Glutamatergic neuron (in vitro differentiated cells): ENCODE measurements at regions not wholly inside any gene's neighbourhood (a gene's known extent, or its start where the extent isn't known, plus 50 kb on each side); places are given as distances from the start of the nearest gene placed in this dataset.
"Not testable (repeated sequence)": the region's sequence is repeated elsewhere in the genome, so short reads cannot be mapped to it uniquely, and the experiment has no call there.

Experiments used
- DNase-seq: peaks from one replicate; pipeline ENCODE4 v3.0.0; 2022
- H3K27ac Mint-ChIP-seq: one replicate; pipeline ENCODE4 v1.8.0; 2020; ENCODE audit warnings: mild to moderate bottlenecking, mixed read lengths, inconsistent platforms; ENCODE audit not compliant: unreplicated experiment
- H3K27me3 Mint-ChIP-seq: one replicate; pipeline ENCODE4 v1.8.0; 2020; ENCODE audit warnings: mild to moderate bottlenecking, moderate library complexity, mixed read lengths, inconsistent platforms; ENCODE audit not compliant: unreplicated experiment
- H3K36me3 Mint-ChIP-seq: one replicate; pipeline ENCODE4 v1.8.0; 2020; ENCODE audit warnings: mild to moderate bottlenecking, mixed read lengths, inconsistent platforms; ENCODE audit not compliant: unreplicated experiment
- H3K4me1 Mint-ChIP-seq: one replicate; pipeline ENCODE4 v1.8.0; 2020; ENCODE audit warnings: mild to moderate bottlenecking, low read depth, mixed read lengths, inconsistent platforms; ENCODE audit not compliant: unreplicated experiment
- H3K4me3 Mint-ChIP-seq: one replicate; pipeline ENCODE4 v1.8.0; 2020; ENCODE audit warnings: mild to moderate bottlenecking, mixed read lengths, inconsistent platforms; ENCODE audit not compliant: unreplicated experiment
- H3K9me3 Mint-ChIP-seq: one replicate; pipeline ENCODE4 v1.8.0; 2020; ENCODE audit warnings: mild to moderate bottlenecking, moderate library complexity, mixed read lengths, inconsistent platforms; ENCODE audit not compliant: unreplicated experiment
- TF ChIP-seq, protein P1 (sequence below): fragments of 200-600 bp; sonication (generic); IDR thresholded peaks from one replicate; pipeline ENCODE4 v1.5.0; 2021; ENCODE audit not compliant: partially characterized antibody, unreplicated experiment

DNA sequence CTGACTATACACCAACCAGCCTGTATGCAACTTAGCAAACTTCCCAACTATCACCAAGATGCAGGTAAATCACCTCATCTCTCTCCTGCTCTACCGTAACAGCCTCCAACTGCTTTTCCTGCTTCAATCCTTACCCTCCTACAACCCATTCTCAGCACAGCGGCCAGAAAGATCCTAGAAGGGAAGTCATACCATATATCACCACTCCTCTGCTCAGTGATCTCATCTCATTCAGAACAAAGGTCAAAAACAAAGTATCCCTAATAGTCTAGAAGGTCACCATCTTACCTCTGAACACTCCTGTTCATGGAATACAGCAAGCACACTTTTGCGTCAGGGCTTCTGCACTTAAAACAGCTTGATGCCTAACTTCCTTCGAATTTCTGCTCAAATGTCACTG is 62.2 kb upstream of the RNF38 start:
- Mint-ChIP-seq H3K9me3 (no peaks in the 10 kb centered on the region), H3K36me3 (no peaks in the 10 kb centered on the region), H3K27ac (no peak overlapping the region), H3K4me1 (no peaks in the 10 kb centered on the region), H3K4me3 (no peak overlapping the region), H3K27me3 (peaks cover 1% of the 10 kb centered on the region)
- TF ChIP-seq, protein P1, sequence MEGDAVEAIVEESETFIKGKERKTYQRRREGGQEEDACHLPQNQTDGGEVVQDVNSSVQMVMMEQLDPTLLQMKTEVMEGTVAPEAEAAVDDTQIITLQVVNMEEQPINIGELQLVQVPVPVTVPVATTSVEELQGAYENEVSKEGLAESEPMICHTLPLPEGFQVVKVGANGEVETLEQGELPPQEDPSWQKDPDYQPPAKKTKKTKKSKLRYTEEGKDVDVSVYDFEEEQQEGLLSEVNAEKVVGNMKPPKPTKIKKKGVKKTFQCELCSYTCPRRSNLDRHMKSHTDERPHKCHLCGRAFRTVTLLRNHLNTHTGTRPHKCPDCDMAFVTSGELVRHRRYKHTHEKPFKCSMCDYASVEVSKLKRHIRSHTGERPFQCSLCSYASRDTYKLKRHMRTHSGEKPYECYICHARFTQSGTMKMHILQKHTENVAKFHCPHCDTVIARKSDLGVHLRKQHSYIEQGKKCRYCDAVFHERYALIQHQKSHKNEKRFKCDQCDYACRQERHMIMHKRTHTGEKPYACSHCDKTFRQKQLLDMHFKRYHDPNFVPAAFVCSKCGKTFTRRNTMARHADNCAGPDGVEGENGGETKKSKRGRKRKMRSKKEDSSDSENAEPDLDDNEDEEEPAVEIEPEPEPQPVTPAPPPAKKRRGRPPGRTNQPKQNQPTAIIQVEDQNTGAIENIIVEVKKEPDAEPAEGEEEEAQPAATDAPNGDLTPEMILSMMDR = no peak
- DNase-seq = no peak

DNA sequence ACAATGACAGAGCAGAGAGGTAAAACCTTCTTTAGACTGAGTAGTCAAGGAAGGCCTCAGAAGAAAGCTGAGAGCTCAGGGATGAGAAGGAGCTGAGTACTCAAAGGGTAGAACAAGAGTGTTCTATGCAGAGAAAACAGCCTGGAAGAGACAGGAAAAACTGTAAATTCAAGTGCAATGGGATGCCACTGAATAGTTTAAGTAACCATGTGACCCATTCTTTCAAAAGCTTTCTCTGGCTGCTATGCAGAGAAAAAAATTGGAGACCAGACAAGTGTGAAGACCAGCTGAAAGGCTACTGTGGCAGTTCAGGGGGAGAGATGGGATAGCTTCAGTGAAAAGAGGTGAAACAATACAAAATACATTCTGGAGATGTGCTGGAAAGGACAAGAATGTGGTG is 61.3 kb upstream of the RNF38 start:
- H3K36me3 Mint-ChIP-seq = no peaks in the 10 kb centered on the region
- no peaks in the 10 kb centered on the region for H3K9me3 Mint-ChIP-seq
- no peak overlapping the region for H3K4me3 Mint-ChIP-seq
- TF ChIP-seq, protein P1 = no peak
- H3K27ac Mint-ChIP-seq = no peak overlapping the region
- peaks cover 1% of the 10 kb centered on the region for H3K27me3 Mint-ChIP-seq
- DNase-seq = no peak
- H3K4me1 Mint-ChIP-seq = no peaks in the 10 kb centered on the region

DNA sequence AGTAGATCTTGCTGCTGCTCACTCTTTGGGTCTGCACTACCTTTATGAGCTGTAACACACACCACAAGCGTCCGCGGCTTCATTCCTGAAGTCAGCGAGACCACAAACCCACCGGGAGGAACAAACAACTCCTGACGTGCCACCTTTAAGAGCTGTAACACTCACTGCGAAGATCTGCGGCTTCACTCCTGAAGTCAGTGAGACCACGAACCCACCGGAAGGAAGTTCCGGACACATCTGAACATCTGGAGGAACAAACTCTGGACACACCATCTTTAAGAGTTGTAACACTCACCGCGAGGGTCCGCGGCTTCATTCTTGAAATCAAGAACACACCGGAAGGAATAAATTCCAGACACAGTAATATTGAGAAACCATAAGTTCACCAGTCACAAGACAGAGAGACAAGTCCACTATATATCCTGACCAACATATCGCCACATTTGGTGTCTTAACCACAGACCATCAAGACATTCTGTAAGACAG is 58.4 kb upstream of the RNF38 start:
- H3K27ac Mint-ChIP-seq, H3K4me1 Mint-ChIP-seq, H3K27me3 Mint-ChIP-seq: not testable (repeated sequence)

DNA sequence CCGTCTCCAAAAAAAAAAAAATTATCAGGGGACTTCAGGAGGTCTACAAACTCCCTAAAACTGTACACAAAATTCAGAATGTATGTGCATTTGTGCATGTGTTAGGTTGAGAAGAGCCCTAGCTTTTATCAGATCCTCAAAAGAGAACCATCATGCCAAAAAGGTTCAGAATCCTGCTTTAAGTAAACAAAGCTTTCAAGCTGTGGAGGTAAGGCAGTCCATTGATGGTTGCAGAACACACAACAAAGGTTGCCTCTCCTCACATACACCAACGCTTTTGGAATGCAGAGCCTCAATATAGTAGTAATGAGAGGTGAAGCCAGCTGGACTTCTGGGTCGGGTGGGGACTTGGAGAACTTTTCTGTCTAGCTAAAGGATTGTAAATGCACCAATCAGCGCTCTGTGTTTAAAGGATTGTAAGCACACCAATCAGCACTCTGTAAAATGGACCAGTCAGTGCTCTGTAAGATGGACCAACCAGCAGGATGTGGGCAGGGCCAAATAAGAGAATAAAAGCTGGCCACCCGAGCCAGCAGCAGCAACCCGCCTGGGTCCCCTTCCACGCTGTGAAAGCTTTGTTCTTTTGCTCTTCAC is 57.9 kb upstream of the RNF38 start:
- no peak overlapping the region for H3K27ac Mint-ChIP-seq

More for the DNA sequence above, 58.4 kb upstream of the RNF38 start:
- not testable (repeated sequence) for DNase-seq, H3K4me3 Mint-ChIP-seq, H3K9me3 Mint-ChIP-seq, H3K36me3 Mint-ChIP-seq

DNA sequence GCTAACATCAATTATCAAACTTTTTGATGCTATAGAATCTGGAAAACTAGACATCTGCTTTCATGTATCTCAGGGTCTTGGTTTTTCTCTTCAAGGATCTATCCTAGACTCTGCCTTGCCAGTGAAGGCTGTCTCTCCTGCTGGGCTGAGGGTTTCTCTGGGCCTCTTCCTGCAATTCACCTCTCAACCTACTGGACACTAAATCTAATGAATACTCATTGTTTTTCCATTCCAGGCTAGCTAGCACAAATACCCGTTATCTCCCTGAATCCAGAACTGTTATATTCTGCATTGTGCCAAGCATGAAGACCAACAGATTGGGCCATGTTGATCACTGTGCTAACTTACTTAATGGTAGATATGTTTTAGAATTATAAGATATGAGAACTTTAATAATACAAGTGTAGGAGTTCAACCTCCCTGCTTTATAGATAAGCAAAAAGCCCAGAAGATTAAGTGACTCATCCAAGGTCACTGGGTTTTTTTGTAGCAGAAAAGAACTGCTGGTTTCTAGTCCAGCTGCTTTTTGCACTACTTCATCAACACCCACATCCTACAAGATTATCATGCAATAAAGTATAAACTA is 56.5 kb upstream of the RNF38 start:
- H3K27ac Mint-ChIP-seq = no peak overlapping the region
- H3K36me3 Mint-ChIP-seq = no peaks in the 10 kb centered on the region
- TF ChIP-seq, protein P1 = no peak
- H3K27me3 Mint-ChIP-seq = peaks cover 1% of the 10 kb centered on the region
- no peak for DNase-seq
- no peak overlapping the region for H3K4me3 Mint-ChIP-seq
- no peaks in the 10 kb centered on the region for H3K4me1 Mint-ChIP-seq
- no peaks in the 10 kb centered on the region for H3K9me3 Mint-ChIP-seq

More for the DNA sequence above, 57.9 kb upstream of the RNF38 start:
- no peaks in the 10 kb centered on the region for H3K9me3 Mint-ChIP-seq
- H3K4me1 Mint-ChIP-seq = no peaks in the 10 kb centered on the region
- H3K27me3 Mint-ChIP-seq = peaks cover 1% of the 10 kb centered on the region
- TF ChIP-seq, protein P1 = no peak
- no peaks in the 10 kb centered on the region for H3K36me3 Mint-ChIP-seq
- H3K4me3 Mint-ChIP-seq = no peak overlapping the region
- DNase-seq = no peak
